Panc1 (cell line): ENCODE measurements at regions not wholly inside any gene's neighbourhood (a gene's known extent, or its start where the extent isn't known, plus 50 kb on each side); places are given as distances from the start of the nearest gene placed in this dataset.

ENCODE experiments used
- ATAC-seq: fragments of 200-7000 bp; cut with Tn5 transposase; 2 replicates; pipeline ENCODE4 v1.9.1; 2020; ENCODE audit warnings: mild to moderate bottlenecking, moderate library complexity
- BruUV-seq: library from RNA; stranded (reverse); fragments of 400-500 nt; replicated peaks from 2 replicates; lab custom pipeline; 2021; lab: Mats Ljungman, UMichigan
- CTCF ChIA-PET: fragments of 300-600 bp; sonication (Branson Sonifier 250); formaldehyde crosslinking; loops from one replicate; lab custom pipeline; 2022; ENCODE audit warnings: antibody characterized with exemption; lab: Charles Lee
- POLR2A ChIA-PET: fragments of 300-600 bp; sonication (Branson Sonifier 250); formaldehyde crosslinking; loops from one replicate; lab custom pipeline; 2022; ENCODE audit warnings: antibody characterized with exemption; lab: Charles Lee
- DNase-seq: peaks from one replicate; pipeline ENCODE4 v3.0.0-alpha.2; 2010; ENCODE audit warnings: low read depth, low spot score
- H3K27ac ChIP-seq: 2 replicates; pipeline ENCODE4 v1.5.1; 2011; ENCODE audit warnings: mild to moderate bottlenecking, low read length, inconsistent platforms
- H3K27me3 ChIP-seq: fragments of 200-500 bp; sonication (Bioruptor generic); 2 replicates; pipeline ENCODE4 v1.6.0; 2014; ENCODE audit warnings: low read length, inconsistent platforms; ENCODE audit not compliant: control insufficient read depth, insufficient read depth
- H3K36me3 ChIP-seq: fragments of 200-500 bp; sonication (Bioruptor generic); 2 replicates; pipeline ENCODE4 v1.5.1; 2014; ENCODE audit warnings: inconsistent platforms, mild to moderate bottlenecking, low read length, moderate library complexity; ENCODE audit not compliant: control insufficient read depth, insufficient read depth
- H3K4me1 ChIP-seq: 2 replicates; pipeline ENCODE4 v1.5.1; 2011; ENCODE audit warnings: inconsistent platforms, mild to moderate bottlenecking, low read length, moderate library complexity; ENCODE audit not compliant: control insufficient read depth, insufficient read depth
- H3K4me3 ChIP-seq, 2 experiments: 2 replicates each; pipeline ENCODE4 v1.5.1; 2011 to 2012; ENCODE audit warnings: low read depth in 2 of 2, low read length in 2 of 2, mild to moderate bottlenecking in 2 of 2, inconsistent platforms in 1 of 2, moderate library complexity in 1 of 2
- H3K9me3 ChIP-seq: fragments of 200-500 bp; sonication (Bioruptor generic); 2 replicates; pipeline ENCODE4 v1.5.1; 2014; ENCODE audit warnings: low read depth, mild to moderate bottlenecking, inconsistent platforms, low read length, moderate library complexity; ENCODE audit not compliant: control insufficient read depth, insufficient read depth
- POLR2AphosphoS5 ChIP-seq: IDR thresholded peaks from 2 replicates; pipeline ENCODE4 v1.6.1; 2012; ENCODE audit warnings: mild to moderate bottlenecking, low read depth, low read length, moderate library complexity
- SIN3A ChIP-seq: IDR thresholded peaks from 2 replicates; pipeline ENCODE4 v1.6.1; 2012; ENCODE audit warnings: low read depth, mild to moderate bottlenecking, low read length, moderate library complexity, borderline replicate concordance; ENCODE audit not compliant: insufficient read depth
- TCF7L2 ChIP-seq: IDR thresholded peaks from 2 replicates; pipeline ENCODE4 v1.6.1; 2011; ENCODE audit warnings: mild to moderate bottlenecking, low read depth, low read length, inconsistent platforms
- in situ Hi-C: cut with HindIII; loops from 2 replicates; pipeline ENCODE4 v1.10.0; 2016; ENCODE audit warnings: low sequenced_read_pairs, low pct_unique_long_range_greater_than_20kb
- intact Hi-C: fragments of 100-400 bp; cut with micrococcal nuclease; formaldehyde crosslinking; loops from one replicate; pipeline ENCODE4 v1.10.0; 2022; ENCODE audit not compliant: unreplicated experiment
- TF ChIP-seq, protein P1 (sequence below): fragments of 450-650 bp; IDR thresholded peaks from 2 replicates; pipeline ENCODE4 v1.5.1; 2017; ENCODE audit warnings: mild to moderate bottlenecking
- TF ChIP-seq, protein P2 (sequence below), 2 experiments: IDR thresholded peaks; 2 replicates each; pipeline ENCODE4 v1.6.1; 2011 to 2012; ENCODE audit warnings: low read depth in 2 of 2, control low read depth in 1 of 2, low read length in 1 of 2, mild to moderate bottlenecking in 1 of 2, moderate library complexity in 1 of 2; ENCODE audit not compliant: insufficient read depth in 1 of 2

DNA sequence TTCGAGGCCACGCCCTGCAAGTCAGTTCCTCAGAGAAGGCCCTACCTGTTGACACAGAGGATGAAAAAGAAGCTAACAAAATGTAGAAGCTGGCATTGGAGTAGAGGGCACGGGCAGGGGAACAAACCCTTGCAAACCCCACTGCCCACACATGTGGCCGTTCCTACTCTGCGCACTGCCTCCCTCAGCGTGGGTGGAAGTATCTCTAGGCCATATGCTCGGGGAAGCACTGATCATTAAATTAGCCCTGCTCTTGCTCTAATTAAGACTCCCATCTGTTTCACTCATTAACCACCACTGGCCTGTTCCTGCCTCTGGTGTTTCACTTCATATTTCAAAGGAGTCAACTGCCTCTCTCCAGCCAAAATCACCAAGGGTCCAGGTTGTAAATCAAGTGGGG lies 201.2 kb upstream of the SFSWAP start:
- DNase-seq = no peak
- no peak overlapping the region for H3K4me3 ChIP-seq
- TF ChIP-seq SIN3A (no peak), POLR2AphosphoS5 (no peak), TCF7L2 (no peak)
- TF ChIP-seq, protein P1, sequence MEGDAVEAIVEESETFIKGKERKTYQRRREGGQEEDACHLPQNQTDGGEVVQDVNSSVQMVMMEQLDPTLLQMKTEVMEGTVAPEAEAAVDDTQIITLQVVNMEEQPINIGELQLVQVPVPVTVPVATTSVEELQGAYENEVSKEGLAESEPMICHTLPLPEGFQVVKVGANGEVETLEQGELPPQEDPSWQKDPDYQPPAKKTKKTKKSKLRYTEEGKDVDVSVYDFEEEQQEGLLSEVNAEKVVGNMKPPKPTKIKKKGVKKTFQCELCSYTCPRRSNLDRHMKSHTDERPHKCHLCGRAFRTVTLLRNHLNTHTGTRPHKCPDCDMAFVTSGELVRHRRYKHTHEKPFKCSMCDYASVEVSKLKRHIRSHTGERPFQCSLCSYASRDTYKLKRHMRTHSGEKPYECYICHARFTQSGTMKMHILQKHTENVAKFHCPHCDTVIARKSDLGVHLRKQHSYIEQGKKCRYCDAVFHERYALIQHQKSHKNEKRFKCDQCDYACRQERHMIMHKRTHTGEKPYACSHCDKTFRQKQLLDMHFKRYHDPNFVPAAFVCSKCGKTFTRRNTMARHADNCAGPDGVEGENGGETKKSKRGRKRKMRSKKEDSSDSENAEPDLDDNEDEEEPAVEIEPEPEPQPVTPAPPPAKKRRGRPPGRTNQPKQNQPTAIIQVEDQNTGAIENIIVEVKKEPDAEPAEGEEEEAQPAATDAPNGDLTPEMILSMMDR = no peak
- TF ChIP-seq, protein P2, sequence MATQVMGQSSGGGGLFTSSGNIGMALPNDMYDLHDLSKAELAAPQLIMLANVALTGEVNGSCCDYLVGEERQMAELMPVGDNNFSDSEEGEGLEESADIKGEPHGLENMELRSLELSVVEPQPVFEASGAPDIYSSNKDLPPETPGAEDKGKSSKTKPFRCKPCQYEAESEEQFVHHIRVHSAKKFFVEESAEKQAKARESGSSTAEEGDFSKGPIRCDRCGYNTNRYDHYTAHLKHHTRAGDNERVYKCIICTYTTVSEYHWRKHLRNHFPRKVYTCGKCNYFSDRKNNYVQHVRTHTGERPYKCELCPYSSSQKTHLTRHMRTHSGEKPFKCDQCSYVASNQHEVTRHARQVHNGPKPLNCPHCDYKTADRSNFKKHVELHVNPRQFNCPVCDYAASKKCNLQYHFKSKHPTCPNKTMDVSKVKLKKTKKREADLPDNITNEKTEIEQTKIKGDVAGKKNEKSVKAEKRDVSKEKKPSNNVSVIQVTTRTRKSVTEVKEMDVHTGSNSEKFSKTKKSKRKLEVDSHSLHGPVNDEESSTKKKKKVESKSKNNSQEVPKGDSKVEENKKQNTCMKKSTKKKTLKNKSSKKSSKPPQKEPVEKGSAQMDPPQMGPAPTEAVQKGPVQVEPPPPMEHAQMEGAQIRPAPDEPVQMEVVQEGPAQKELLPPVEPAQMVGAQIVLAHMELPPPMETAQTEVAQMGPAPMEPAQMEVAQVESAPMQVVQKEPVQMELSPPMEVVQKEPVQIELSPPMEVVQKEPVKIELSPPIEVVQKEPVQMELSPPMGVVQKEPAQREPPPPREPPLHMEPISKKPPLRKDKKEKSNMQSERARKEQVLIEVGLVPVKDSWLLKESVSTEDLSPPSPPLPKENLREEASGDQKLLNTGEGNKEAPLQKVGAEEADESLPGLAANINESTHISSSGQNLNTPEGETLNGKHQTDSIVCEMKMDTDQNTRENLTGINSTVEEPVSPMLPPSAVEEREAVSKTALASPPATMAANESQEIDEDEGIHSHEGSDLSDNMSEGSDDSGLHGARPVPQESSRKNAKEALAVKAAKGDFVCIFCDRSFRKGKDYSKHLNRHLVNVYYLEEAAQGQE (IDR thresholded peaks at IDR 0.05; ENCODE audit: insufficient read depth in 1 of 2, low read depth in 2 of 2, low read length in 1 of 2) = no peak
- peaks cover 4% of the 10 kb centered on the region for H3K27me3 ChIP-seq
- CTCF ChIA-PET = no interaction called here
- H3K36me3 ChIP-seq = no peaks in the 10 kb centered on the region
- H3K9me3 ChIP-seq = no peaks in the 10 kb centered on the region
- POLR2A ChIA-PET = no interaction called here
- H3K4me1 ChIP-seq = no peaks in the 10 kb centered on the region
- in situ Hi-C loops (no loop called here), intact Hi-C loops (no loop called here)
- no peak for ATAC-seq
- BruUV-seq = no TSS peak
- H3K27ac ChIP-seq = no peak overlapping the region

DNA sequence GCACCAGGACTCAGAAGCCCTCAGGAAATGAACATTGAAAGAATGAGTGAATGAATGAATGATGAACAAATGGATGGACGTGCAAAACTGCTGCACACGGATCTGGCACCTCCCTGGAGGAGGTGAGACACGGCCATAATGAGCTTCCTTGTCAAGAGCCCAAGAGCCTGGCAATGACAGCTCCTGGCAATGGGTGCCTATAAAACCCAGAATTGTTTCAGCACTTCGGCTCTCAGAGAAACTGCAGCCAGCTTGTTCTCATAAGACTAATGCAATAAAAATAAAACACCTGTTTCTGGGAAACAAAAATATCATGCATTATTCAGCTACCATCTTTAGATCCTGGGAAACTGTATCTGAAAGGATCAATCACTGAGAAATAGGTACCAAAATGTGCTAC lies 200.5 kb upstream of the SFSWAP start:
- DNase-seq = no peak
- H3K27me3 ChIP-seq = peaks cover 6% of the 10 kb centered on the region
- in situ Hi-C loops = no loop called here
- no peaks in the 10 kb centered on the region for H3K9me3 ChIP-seq
- no peak overlapping the region for H3K27ac ChIP-seq
- intact Hi-C loops = no loop called here
- H3K36me3 ChIP-seq = no peaks in the 10 kb centered on the region
- BruUV-seq = no TSS peak
- no peak for TF ChIP-seq POLR2AphosphoS5
- no peak for TF ChIP-seq SIN3A
- TF ChIP-seq TCF7L2 = no peak
- TF ChIP-seq, protein P1 = no peak
- TF ChIP-seq, protein P2 (IDR thresholded peaks at IDR 0.05; ENCODE audit: insufficient read depth in 1 of 2, low read depth in 2 of 2, low read length in 1 of 2) = no peak
- no peak for ATAC-seq
- H3K4me1 ChIP-seq = no peaks in the 10 kb centered on the region
- H3K4me3 ChIP-seq = no peak overlapping the region
- CTCF ChIA-PET = no interaction called here
- POLR2A ChIA-PET = no interaction called here
